ENCODE measurements at regions not wholly inside any gene's neighbourhood (a gene's known extent, or its start where the extent isn't known, plus 50 kb on each side); places are given as distances from the start of the nearest gene placed in this dataset.

DNA sequence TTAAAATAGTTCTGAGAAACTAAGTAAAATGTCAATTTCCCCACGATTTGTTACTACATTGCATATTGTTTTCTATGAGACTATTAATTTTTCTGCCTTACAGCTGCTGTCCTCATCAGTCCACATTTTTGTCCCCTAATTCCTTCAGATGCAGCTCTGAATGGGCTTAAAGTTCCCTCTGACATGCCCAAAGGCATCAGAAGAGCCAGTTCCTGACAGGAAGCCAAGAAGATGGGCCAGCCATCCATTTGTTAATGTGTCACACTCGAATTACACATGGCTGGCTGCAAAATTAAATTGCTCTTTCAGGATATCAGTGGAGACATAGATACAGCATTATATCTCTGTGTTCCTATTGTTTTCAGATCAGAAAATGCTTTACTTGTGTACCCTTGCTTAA lies 1223.0 kb downstream of the EPHA7 start:
- Histone ChIP-seq H2AFZ (ENCODE audit: low read length) (no peak overlapping the region), H3K9me3 (ENCODE audit: insufficient read depth in 2 of 2, low read depth in 1 of 2, low read length in 1 of 2) (no peaks in the 10 kb centered on the region), H3K18ac (ENCODE audit: extremely low read depth, low read length) (no peak overlapping the region), H3K56ac (replicated peaks; ENCODE audit: insufficient read length, low read depth, low read length) (no peak overlapping the region), H4K20me1 (replicated peaks in 1 of 2; ENCODE audit: control insufficient read depth in 1 of 2, insufficient read depth in 2 of 2, low read length in 2 of 2) (no peaks in the 10 kb centered on the region), H3K23ac (ENCODE audit: insufficient read length) (no peak overlapping the region), H4K8ac (ENCODE audit: extremely low read depth, insufficient read depth, low read length) (no peak overlapping the region), H2BK120ac (replicated peaks; ENCODE audit: low read depth, low read length) (no peak overlapping the region), H3K4ac (replicated peaks; ENCODE audit: insufficient read length, low read depth, low read length) (no peak overlapping the region), H3K4me3 (ENCODE audit: extremely low read depth in 1 of 4, insufficient read depth in 2 of 4, low read depth in 3 of 4, low read length in 4 of 4) (no peak overlapping the region), H2BK15ac (ENCODE audit: low read length) (no peak overlapping the region), H2AK5ac (ENCODE audit: low read depth, low read length) (no peak overlapping the region), H3K9ac (replicated peaks in 1 of 4; ENCODE audit: extremely low read depth in 1 of 4, low read depth in 3 of 4, low read length in 3 of 4) (no peak overlapping the region), H3K36me3 (ENCODE audit: control insufficient read depth in 2 of 4, insufficient read depth in 4 of 4, low read length in 3 of 4) (no peaks in the 10 kb centered on the region), H3K27me3 (replicated peaks in 1 of 4; ENCODE audit: control insufficient read depth in 3 of 4, extremely low read depth in 1 of 4, insufficient read depth in 3 of 4, low read length in 3 of 4) (no peaks in the 10 kb centered on the region), H4K5ac (ENCODE audit: insufficient read length, low read depth, low read length) (no peak overlapping the region), H3K27ac (ENCODE audit: low read depth, low read length) (no peak overlapping the region), H2BK12ac (ENCODE audit: low read depth, low read length) (no peak overlapping the region), H2BK5ac (ENCODE audit: low read depth, low read length) (no peak overlapping the region), H2BK20ac (ENCODE audit: low read length) (no peak overlapping the region), H4K91ac (replicated peaks; ENCODE audit: insufficient read length, low read length) (no peak overlapping the region), H3K23me2 (ENCODE audit: low read depth, low read length) (no peaks in the 10 kb centered on the region), H3K14ac (ENCODE audit: insufficient read length) (no peak overlapping the region), H3K79me2 (ENCODE audit: control insufficient read depth in 1 of 2, insufficient read depth in 2 of 2, low read length in 2 of 2) (no peaks in the 10 kb centered on the region), H3K79me1 (ENCODE audit: low read depth, low read length) (no peaks in the 10 kb centered on the region), H3K4me1 (replicated peaks in 1 of 4; ENCODE audit: control insufficient read depth in 3 of 4, insufficient read depth in 4 of 4, low read length in 3 of 4) (no peaks in the 10 kb centered on the region), H3K4me2 (ENCODE audit: insufficient read depth in 1 of 2, low read depth in 2 of 2, low read length in 2 of 2) (no peak overlapping the region)
- DNase-seq (ENCODE audit: low read depth in 1 of 2, low spot score in 2 of 2) (no peak), FAIRE-seq (no peak)
- ChIA-PET CTCF (ENCODE audit: partially characterized antibody) (no interaction called here), POLR2A (ENCODE audit: partially characterized antibody) (no interaction called here)
- no peak for TF ChIP-seq EP300 (IDR thresholded peaks at IDR 0.05; ENCODE audit: borderline replicate concordance in 1 of 2, low read depth in 2 of 2, low read length in 2 of 2)
- TF ChIP-seq SAP30 (IDR thresholded peaks at IDR 0.05; ENCODE audit: insufficient read depth, insufficient replicate concordance, low read length) = no peak
- no peak for TF ChIP-seq KDM1A (IDR thresholded peaks at IDR 0.05; ENCODE audit: borderline replicate concordance, low read length)
- TF ChIP-seq SP2 (IDR thresholded peaks at IDR 0.05; ENCODE audit: low read length) = no peak
- no peak for TF ChIP-seq TCF12 (IDR thresholded peaks at IDR 0.05; ENCODE audit: low read depth, low read length)
- no peak for TF ChIP-seq RNF2 (IDR thresholded peaks at IDR 0.05; ENCODE audit: borderline replicate concordance, low read depth, low read length, missing control alignments, poor library complexity, severe bottlenecking)
- no peak for TF ChIP-seq SIN3A (conservative IDR thresholded peaks at IDR 0.05 in 1 of 2, IDR thresholded peaks at IDR 0.05 in 1 of 2; ENCODE audit: low read depth in 1 of 2, low read length in 2 of 2)
- TF ChIP-seq ATF3 (IDR thresholded peaks at IDR 0.05; ENCODE audit: insufficient read depth, low read depth, low read length) = no peak
- no peak for TF ChIP-seq SP1 (IDR thresholded peaks at IDR 0.05; ENCODE audit: low read depth, low read length)
- TF ChIP-seq BCL11A (IDR thresholded peaks at IDR 0.05; ENCODE audit: low read depth in 2 of 2, low read length in 2 of 2) = no peak
- TF ChIP-seq JUN (IDR thresholded peaks at IDR 0.05; ENCODE audit: low read depth, low read length) = no peak
- WGBS, 2 experiments (ENCODE audit: extremely low coverage in 1 of 2, insufficient coverage in 1 of 2, insufficient read length in 1 of 2, insufficient replicate concordance in 2 of 2, low coverage in 1 of 2, low lambda C conversion rate in 2 of 2, missing lambda C conversion rate in 1 of 2) = 71% methylated on average over 2 of the region's 2 CpGs; no CpG with 5 or more reads in 1 of the 2 experiments

All from H1 (cell line).